Testis (tissue), 2 donors: ENCODE measurements at regions not wholly inside any gene's neighbourhood (a gene's known extent, or its start where the extent isn't known, plus 50 kb on each side); places are given as distances from the start of the nearest gene placed in this dataset.

ENCODE experiments used
- POLR2A ChIP-seq: fragments of 450-650 bp; IDR thresholded peaks from one replicate; pipeline ENCODE4 v1.6.1; 2017; ENCODE audit warnings: antibody characterized with exemption, mild to moderate bottlenecking, moderate library complexity
- TF ChIP-seq, protein P1 (sequence below), 3 experiments: fragments of 450-650 bp in 2 of 3; fragments of 200-600 bp in 1 of 3; sonication (generic) in 1 of 3; IDR thresholded peaks; one replicate each; pipeline ENCODE4 v1.5.1; 2016 to 2019; ENCODE audit warnings: antibody characterized with exemption in 3 of 3, mild to moderate bottlenecking in 2 of 3, moderate library complexity in 1 of 3

DNA sequence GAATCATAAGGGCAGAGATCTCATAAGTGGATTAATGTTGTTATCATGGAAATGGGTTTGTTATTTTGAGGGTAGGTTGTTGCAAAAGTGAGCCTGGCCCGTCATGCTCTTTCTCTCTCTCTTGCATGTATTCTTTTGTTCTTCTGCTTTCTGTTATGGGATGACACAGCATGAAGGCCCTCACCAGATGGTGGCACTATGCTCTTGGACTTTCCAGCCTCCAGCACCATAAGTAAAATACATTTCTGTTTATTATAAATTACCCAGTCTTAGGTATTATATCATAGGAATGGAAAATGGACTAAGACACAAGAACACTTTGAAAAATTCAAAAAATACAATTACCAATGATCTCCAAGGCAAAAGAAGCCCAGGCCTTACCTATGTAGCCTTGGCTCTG lies 676.1 kb downstream of the PTPRU start:
- TF ChIP-seq, protein P1, sequence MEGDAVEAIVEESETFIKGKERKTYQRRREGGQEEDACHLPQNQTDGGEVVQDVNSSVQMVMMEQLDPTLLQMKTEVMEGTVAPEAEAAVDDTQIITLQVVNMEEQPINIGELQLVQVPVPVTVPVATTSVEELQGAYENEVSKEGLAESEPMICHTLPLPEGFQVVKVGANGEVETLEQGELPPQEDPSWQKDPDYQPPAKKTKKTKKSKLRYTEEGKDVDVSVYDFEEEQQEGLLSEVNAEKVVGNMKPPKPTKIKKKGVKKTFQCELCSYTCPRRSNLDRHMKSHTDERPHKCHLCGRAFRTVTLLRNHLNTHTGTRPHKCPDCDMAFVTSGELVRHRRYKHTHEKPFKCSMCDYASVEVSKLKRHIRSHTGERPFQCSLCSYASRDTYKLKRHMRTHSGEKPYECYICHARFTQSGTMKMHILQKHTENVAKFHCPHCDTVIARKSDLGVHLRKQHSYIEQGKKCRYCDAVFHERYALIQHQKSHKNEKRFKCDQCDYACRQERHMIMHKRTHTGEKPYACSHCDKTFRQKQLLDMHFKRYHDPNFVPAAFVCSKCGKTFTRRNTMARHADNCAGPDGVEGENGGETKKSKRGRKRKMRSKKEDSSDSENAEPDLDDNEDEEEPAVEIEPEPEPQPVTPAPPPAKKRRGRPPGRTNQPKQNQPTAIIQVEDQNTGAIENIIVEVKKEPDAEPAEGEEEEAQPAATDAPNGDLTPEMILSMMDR (IDR thresholded peaks at IDR 0.05): no peak
- no peak for TF ChIP-seq POLR2A
